ENCODE measurements at regions not wholly inside any gene's neighbourhood (a gene's known extent, or its start where the extent isn't known, plus 50 kb on each side); places are given as distances from the start of the nearest gene placed in this dataset.

DNA sequence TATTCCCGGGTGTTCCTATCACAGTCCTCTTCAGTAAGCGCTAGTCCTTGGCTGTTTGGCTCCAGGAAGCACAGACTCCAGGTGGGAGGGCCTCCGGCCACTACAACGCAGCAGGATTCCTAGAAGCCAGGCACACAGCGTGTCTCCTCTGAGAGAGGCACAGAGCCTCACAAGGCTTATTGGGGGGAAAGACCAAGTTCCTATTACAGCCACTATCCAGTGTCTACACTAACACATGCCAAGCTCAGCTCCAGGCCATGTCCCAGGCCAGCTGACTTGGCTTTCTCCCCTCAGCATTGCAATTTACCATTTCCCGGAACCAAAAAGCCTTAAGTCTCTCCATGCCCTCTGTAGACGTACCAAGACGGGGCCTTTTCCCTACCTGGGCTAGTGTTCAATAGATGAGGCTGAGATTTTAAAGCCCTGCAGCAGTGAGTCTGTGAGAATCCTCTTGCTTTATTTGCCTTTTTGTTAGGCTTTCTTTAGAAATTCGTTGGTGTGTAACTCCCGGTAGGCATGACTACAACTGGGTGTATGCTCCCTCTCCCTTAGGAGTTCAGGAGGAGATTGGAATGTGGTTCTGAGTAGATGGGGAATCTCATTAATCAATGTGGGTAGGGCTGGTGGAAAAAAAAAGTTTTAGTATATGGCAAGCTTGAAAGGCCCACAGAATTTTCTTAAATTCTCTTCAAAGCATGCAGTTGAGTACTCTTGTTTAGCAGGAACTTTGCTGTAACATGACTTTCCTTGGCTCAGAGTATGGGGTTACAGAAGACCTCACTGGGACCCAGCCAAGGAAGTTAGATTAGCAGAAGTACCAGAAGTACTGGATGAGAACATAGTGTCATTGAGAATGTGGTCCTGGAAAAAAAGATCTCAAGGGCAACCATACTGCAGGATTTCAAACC is 84.3 kb upstream of the SLC1A3 start:
- Histone ChIP-seq H2AFZ (ENCODE audit: control insufficient read depth, low read length) (peak overlapping the region; percentile 83), H3K36me3 (ENCODE audit: control insufficient read depth in 2 of 2, extremely low read depth in 1 of 2, insufficient read depth in 2 of 2, low read length in 2 of 2) (no peaks in the 10 kb centered on the region), H3K27me3 (ENCODE audit: control insufficient read depth, extremely low read depth, insufficient read depth, low read length) (no peaks in the 10 kb centered on the region), H3K79me2 (ENCODE audit: control insufficient read depth, insufficient read depth, low read length) (no peaks in the 10 kb centered on the region), H3K4me1 (ENCODE audit: control insufficient read depth, extremely low read depth, insufficient read depth, low read length) (peaks cover 17% of the 10 kb centered on the region), H3K9ac (ENCODE audit: control insufficient read depth, extremely low read depth, insufficient read depth, low read length) (no peak overlapping the region), H4K20me1 (ENCODE audit: control insufficient read depth, extremely low read depth, insufficient read depth, low read length) (no peaks in the 10 kb centered on the region), H3K9me1 (ENCODE audit: control insufficient read depth, extremely low read depth, insufficient read depth, low read length) (no peaks in the 10 kb centered on the region), H3K27ac (ENCODE audit: control insufficient read depth, insufficient read depth, low read length) (no peak overlapping the region), H3K9me3 (ENCODE audit: control insufficient read depth, low read depth, low read length) (no peaks in the 10 kb centered on the region), H3K4me3 (ENCODE audit: control insufficient read depth in 2 of 3, extremely low read depth in 1 of 3, insufficient read depth in 2 of 3, low read depth in 1 of 3, low read length in 3 of 3) (no peak overlapping the region), H3K4me2 (ENCODE audit: control insufficient read depth, extremely low read depth, insufficient read depth, low read depth, low read length) (peak overlapping the region; percentile 18)
- FAIRE-seq (no peak), DNase-seq (ENCODE audit: low read depth, low spot score) (no peak)
- dilution Hi-C loops (cut with MboI; ENCODE audit: extremely low pct_ligation_motif_present, low sequenced_read_pairs) = no loop called here
- no peak for TF ChIP-seq EZH2 (IDR thresholded peaks at IDR 0.05; ENCODE audit: low read length)
- TF ChIP-seq, protein P1, sequence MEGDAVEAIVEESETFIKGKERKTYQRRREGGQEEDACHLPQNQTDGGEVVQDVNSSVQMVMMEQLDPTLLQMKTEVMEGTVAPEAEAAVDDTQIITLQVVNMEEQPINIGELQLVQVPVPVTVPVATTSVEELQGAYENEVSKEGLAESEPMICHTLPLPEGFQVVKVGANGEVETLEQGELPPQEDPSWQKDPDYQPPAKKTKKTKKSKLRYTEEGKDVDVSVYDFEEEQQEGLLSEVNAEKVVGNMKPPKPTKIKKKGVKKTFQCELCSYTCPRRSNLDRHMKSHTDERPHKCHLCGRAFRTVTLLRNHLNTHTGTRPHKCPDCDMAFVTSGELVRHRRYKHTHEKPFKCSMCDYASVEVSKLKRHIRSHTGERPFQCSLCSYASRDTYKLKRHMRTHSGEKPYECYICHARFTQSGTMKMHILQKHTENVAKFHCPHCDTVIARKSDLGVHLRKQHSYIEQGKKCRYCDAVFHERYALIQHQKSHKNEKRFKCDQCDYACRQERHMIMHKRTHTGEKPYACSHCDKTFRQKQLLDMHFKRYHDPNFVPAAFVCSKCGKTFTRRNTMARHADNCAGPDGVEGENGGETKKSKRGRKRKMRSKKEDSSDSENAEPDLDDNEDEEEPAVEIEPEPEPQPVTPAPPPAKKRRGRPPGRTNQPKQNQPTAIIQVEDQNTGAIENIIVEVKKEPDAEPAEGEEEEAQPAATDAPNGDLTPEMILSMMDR (optimal IDR thresholded peaks at IDR 0.05 in 1 of 3, IDR thresholded peaks at IDR 0.05 in 1 of 3, conservative IDR thresholded peaks at IDR 0.05 in 1 of 3; ENCODE audit: extremely low read depth in 1 of 3, insufficient read depth in 2 of 3, low read length in 3 of 3) = no peak

DNA sequence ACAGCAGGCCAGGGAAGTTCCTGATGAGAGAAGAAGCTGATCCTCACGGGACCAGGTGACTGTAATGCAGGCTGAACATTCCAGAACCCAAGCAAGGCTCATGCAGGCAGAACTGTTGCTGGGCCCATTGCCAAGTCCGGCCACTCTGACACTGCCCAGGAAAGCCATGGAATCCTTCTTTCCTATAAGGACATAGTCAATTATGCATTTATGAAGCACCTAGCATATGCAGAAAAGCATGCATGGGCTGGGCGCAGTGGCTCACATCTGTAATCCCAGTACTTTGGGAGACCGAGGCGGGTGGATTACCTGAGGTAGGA is 83.7 kb upstream of the SLC1A3 start:
- no peak overlapping the region for H3K4me3 ChIP-seq (ENCODE audit: control insufficient read depth in 2 of 3, extremely low read depth in 1 of 3, insufficient read depth in 2 of 3, low read depth in 1 of 3, low read length in 3 of 3)
- H3K9me1 ChIP-seq (ENCODE audit: control insufficient read depth, extremely low read depth, insufficient read depth, low read length) = no peaks in the 10 kb centered on the region
- H3K27me3 ChIP-seq (ENCODE audit: control insufficient read depth, extremely low read depth, insufficient read depth, low read length) = no peaks in the 10 kb centered on the region
- no peak overlapping the region for H2AFZ ChIP-seq (ENCODE audit: control insufficient read depth, low read length)
- H3K9ac ChIP-seq (ENCODE audit: control insufficient read depth, extremely low read depth, insufficient read depth, low read length) = no peak overlapping the region
- H3K9me3 ChIP-seq (ENCODE audit: control insufficient read depth, low read depth, low read length) = no peaks in the 10 kb centered on the region
- no peaks in the 10 kb centered on the region for H3K79me2 ChIP-seq (ENCODE audit: control insufficient read depth, insufficient read depth, low read length)
- H4K20me1 ChIP-seq (ENCODE audit: control insufficient read depth, extremely low read depth, insufficient read depth, low read length) = no peaks in the 10 kb centered on the region
- no peak overlapping the region for H3K27ac ChIP-seq (ENCODE audit: control insufficient read depth, insufficient read depth, low read length)
- dilution Hi-C loops (cut with MboI; ENCODE audit: extremely low pct_ligation_motif_present, low sequenced_read_pairs) = no loop called here
- DNase-seq (ENCODE audit: low read depth, low spot score) = no peak
- H3K36me3 ChIP-seq (ENCODE audit: control insufficient read depth in 2 of 2, extremely low read depth in 1 of 2, insufficient read depth in 2 of 2, low read length in 2 of 2) = no peaks in the 10 kb centered on the region
- FAIRE-seq = no peak
- TF ChIP-seq, protein P1 (optimal IDR thresholded peaks at IDR 0.05 in 1 of 3, IDR thresholded peaks at IDR 0.05 in 1 of 3, conservative IDR thresholded peaks at IDR 0.05 in 1 of 3; ENCODE audit: extremely low read depth in 1 of 3, insufficient read depth in 2 of 3, low read length in 3 of 3) = no peak
- no peak for TF ChIP-seq EZH2 (IDR thresholded peaks at IDR 0.05; ENCODE audit: low read length)
- no peak overlapping the region for H3K4me2 ChIP-seq (ENCODE audit: control insufficient read depth, extremely low read depth, insufficient read depth, low read depth, low read length)
- peaks cover 17% of the 10 kb centered on the region for H3K4me1 ChIP-seq (ENCODE audit: control insufficient read depth, extremely low read depth, insufficient read depth, low read length)

All from keratinocyte (primary cell).